Activated T-helper 2 cell treated with anti-CD3 and anti-CD28 coated beads, Interferon-gamma antibody, Interleukin-2, Interleukin-4, amounts not matched to agents 10 μg/mL and 5 μg/mL and 100 μg/mL, durations not matched to agents 14 hours and 24 hours and 36 hours (primary cell): ENCODE measurements at regions not wholly inside any gene's neighbourhood (a gene's known extent, or its start where the extent isn't known, plus 50 kb on each side); places are given as distances from the start of the nearest gene placed in this dataset.
"Not testable (repeated sequence)": the region's sequence is repeated elsewhere in the genome, so short reads cannot be mapped to it uniquely, and the experiment has no call there.

Source experiments
- DNase-seq: peaks from one replicate; pipeline ENCODE4 v3.0.0; 2021; ENCODE audit warnings: low spot score
- H3K27ac Mint-ChIP-seq: one replicate; pipeline ENCODE4 v1.8.0; 2021; ENCODE audit warnings: mixed read lengths
- H3K27me3 Mint-ChIP-seq: one replicate; pipeline ENCODE4 v1.8.0; 2021; ENCODE audit warnings: low read depth, mixed read lengths
- H3K36me3 Mint-ChIP-seq: one replicate; pipeline ENCODE4 v1.8.0; 2021; ENCODE audit warnings: low read depth, mixed read lengths
- H3K4me1 Mint-ChIP-seq: one replicate; pipeline ENCODE4 v1.8.0; 2021; ENCODE audit warnings: low read depth, mixed read lengths
- H3K4me3 Mint-ChIP-seq: one replicate; pipeline ENCODE4 v1.8.0; 2021; ENCODE audit warnings: low read depth, mild to moderate bottlenecking, moderate library complexity, mixed read lengths
- H3K9me3 Mint-ChIP-seq: one replicate; pipeline ENCODE4 v1.8.0; 2021; ENCODE audit warnings: mixed read lengths
- intact Hi-C: fragments of 100-400 bp; cut with micrococcal nuclease; formaldehyde crosslinking; loops from one replicate; pipeline ENCODE4 v1.15.1; 2023

- H3K4me1 Mint-ChIP-seq = no peaks in the 10 kb centered on the region
- H3K36me3 Mint-ChIP-seq = no peaks in the 10 kb centered on the region
- no peak overlapping the region for H3K27ac Mint-ChIP-seq
- no peak overlapping the region for H3K4me3 Mint-ChIP-seq
- DNase-seq = no peak
- no peaks in the 10 kb centered on the region for H3K27me3 Mint-ChIP-seq
- H3K9me3 Mint-ChIP-seq = peaks cover 7% of the 10 kb centered on the region
- intact Hi-C loops = no loop called here
Measured at GRCh38 chr11:106295974-106296373, 218.5 kb downstream of the AASDHPPT start.

GRCh38 chr11:106302416-106302815 lies 225.0 kb downstream of the AASDHPPT start:
- no peaks in the 10 kb centered on the region for H3K4me1 Mint-ChIP-seq
- intact Hi-C loops = no loop called here
- no peak overlapping the region for H3K27ac Mint-ChIP-seq
- DNase-seq = no peak
- no peak overlapping the region for H3K4me3 Mint-ChIP-seq
- H3K36me3 Mint-ChIP-seq = no peaks in the 10 kb centered on the region
- no peaks in the 10 kb centered on the region for H3K27me3 Mint-ChIP-seq
- H3K9me3 Mint-ChIP-seq = peaks cover 14% of the 10 kb centered on the region

- Mint-ChIP-seq H3K9me3 (peaks cover 10% of the 10 kb centered on the region), H3K36me3 (no peaks in the 10 kb centered on the region), H3K27me3 (no peaks in the 10 kb centered on the region), H3K27ac (no peak overlapping the region), H3K4me1 (no peaks in the 10 kb centered on the region), H3K4me3 (no peak overlapping the region)
- intact Hi-C loops = no loop called here
- no peak for DNase-seq
Measured at GRCh38 chr11:106304274-106304673, 226.8 kb downstream of the AASDHPPT start.

- Mint-ChIP-seq H3K4me1 (no peaks in the 10 kb centered on the region), H3K27ac (no peak overlapping the region), H3K36me3 (no peaks in the 10 kb centered on the region), H3K4me3 (no peak overlapping the region), H3K9me3 (peaks cover 10% of the 10 kb centered on the region), H3K27me3 (no peaks in the 10 kb centered on the region)
- DNase-seq = no peak
- intact Hi-C loops = no loop called here
Measured at GRCh38 chr11:106305458-106305857, 228.0 kb downstream of the AASDHPPT start.

GRCh38 chr11:106306942-106307341 lies 229.5 kb downstream of the AASDHPPT start:
- H3K4me3 Mint-ChIP-seq = no peak overlapping the region
- no peaks in the 10 kb centered on the region for H3K4me1 Mint-ChIP-seq
- H3K27ac Mint-ChIP-seq = no peak overlapping the region
- H3K9me3 Mint-ChIP-seq = peaks cover 10% of the 10 kb centered on the region
- intact Hi-C loops = no loop called here
- no peaks in the 10 kb centered on the region for H3K27me3 Mint-ChIP-seq
- no peak for DNase-seq
- no peaks in the 10 kb centered on the region for H3K36me3 Mint-ChIP-seq

GRCh38 chr11:106309070-106309684 lies 231.7 kb downstream of the AASDHPPT start:
- H3K4me3 Mint-ChIP-seq = no peak overlapping the region
- no peak overlapping the region for H3K27ac Mint-ChIP-seq
- H3K4me1 Mint-ChIP-seq = no peaks in the 10 kb centered on the region
- DNase-seq = no peak
- no peaks in the 10 kb centered on the region for H3K9me3 Mint-ChIP-seq
- H3K36me3 Mint-ChIP-seq = no peaks in the 10 kb centered on the region
- H3K27me3 Mint-ChIP-seq = no peaks in the 10 kb centered on the region
- intact Hi-C loops = no loop called here

GRCh38 chr11:106311531-106312230 lies 234.2 kb downstream of the AASDHPPT start:
- no peaks in the 10 kb centered on the region for H3K4me1 Mint-ChIP-seq
- H3K36me3 Mint-ChIP-seq = no peaks in the 10 kb centered on the region
- no peak overlapping the region for H3K4me3 Mint-ChIP-seq
- no peak overlapping the region for H3K27ac Mint-ChIP-seq
- no peaks in the 10 kb centered on the region for H3K9me3 Mint-ChIP-seq
- intact Hi-C loops = no loop called here
- no peaks in the 10 kb centered on the region for H3K27me3 Mint-ChIP-seq
- DNase-seq = no peak

- H3K4me3 Mint-ChIP-seq, DNase-seq, H3K27me3 Mint-ChIP-seq, intact Hi-C loops, H3K4me1 Mint-ChIP-seq, H3K9me3 Mint-ChIP-seq, H3K36me3 Mint-ChIP-seq, H3K27ac Mint-ChIP-seq: not testable (repeated sequence)
Measured at GRCh38 chr11:106317208-106317773, 239.8 kb downstream of the AASDHPPT start.

- Mint-ChIP-seq H3K4me3 (no peak overlapping the region), H3K27me3 (no peaks in the 10 kb centered on the region), H3K9me3 (no peaks in the 10 kb centered on the region), H3K36me3 (no peaks in the 10 kb centered on the region), H3K4me1 (no peaks in the 10 kb centered on the region), H3K27ac (no peak overlapping the region)
- DNase-seq = no peak
- intact Hi-C loops = no loop called here
Measured at GRCh38 chr11:106321601-106322000, 244.1 kb downstream of the AASDHPPT start.

- intact Hi-C loops = no loop called here
Measured at GRCh38 chr11:106322106-106322505, 244.6 kb downstream of the AASDHPPT start.

GRCh38 chr11:106326087-106326486 lies 248.6 kb downstream of the AASDHPPT start:
- intact Hi-C loops = no loop called here
- Mint-ChIP-seq H3K27ac (no peak overlapping the region), H3K9me3 (no peaks in the 10 kb centered on the region), H3K4me3 (no peak overlapping the region), H3K36me3 (no peaks in the 10 kb centered on the region), H3K27me3 (no peaks in the 10 kb centered on the region), H3K4me1 (no peaks in the 10 kb centered on the region)
- no peak for DNase-seq

More at GRCh38 chr11:106322106-106322505, 244.6 kb downstream of the AASDHPPT start:
- Mint-ChIP-seq H3K27me3 (no peaks in the 10 kb centered on the region), H3K27ac (no peak overlapping the region), H3K9me3 (no peaks in the 10 kb centered on the region), H3K4me1 (no peaks in the 10 kb centered on the region), H3K36me3 (no peaks in the 10 kb centered on the region), H3K4me3 (no peak overlapping the region)
- no peak for DNase-seq

- Mint-ChIP-seq H3K27ac (no peak overlapping the region), H3K36me3 (no peaks in the 10 kb centered on the region), H3K27me3 (no peaks in the 10 kb centered on the region), H3K4me3 (no peak overlapping the region), H3K9me3 (no peaks in the 10 kb centered on the region), H3K4me1 (no peaks in the 10 kb centered on the region)
- intact Hi-C loops = no loop called here
- no peak for DNase-seq
Measured at GRCh38 chr11:106327134-106327533, 249.7 kb downstream of the AASDHPPT start.

- intact Hi-C loops = no loop called here
- DNase-seq = no peak
- H3K27me3 Mint-ChIP-seq = no peaks in the 10 kb centered on the region
- no peaks in the 10 kb centered on the region for H3K36me3 Mint-ChIP-seq
- no peaks in the 10 kb centered on the region for H3K9me3 Mint-ChIP-seq
- H3K4me3 Mint-ChIP-seq = no peak overlapping the region
- no peak overlapping the region for H3K27ac Mint-ChIP-seq
- no peaks in the 10 kb centered on the region for H3K4me1 Mint-ChIP-seq
Measured at GRCh38 chr11:106327637-106328036, 250.2 kb downstream of the AASDHPPT start.
